ENCODE measurements at regions not wholly inside any gene's neighbourhood (a gene's known extent, or its start where the extent isn't known, plus 50 kb on each side); places are given as distances from the start of the nearest gene placed in this dataset.
"Not testable (repeated sequence)": the region's sequence is repeated elsewhere in the genome, so short reads cannot be mapped to it uniquely, and the experiment has no call there.

GRCh38 chr18:11511434-11512095 is 97.8 kb upstream of the SLC35G4 start:
- no peak for DNase-seq

GRCh38 chr18:11506856-11507255 is 102.5 kb upstream of the SLC35G4 start:
- no peak for DNase-seq

- no peak for DNase-seq
Observed at GRCh38 chr18:11505993-11506392, 103.4 kb upstream of the SLC35G4 start.

GRCh38 chr18:11504962-11505361 is 104.4 kb upstream of the SLC35G4 start:
- DNase-seq: no peak

- no peak for DNase-seq
Observed at GRCh38 chr18:11502368-11502767, 107.0 kb upstream of the SLC35G4 start.

- no peak for DNase-seq
Observed at GRCh38 chr18:11501352-11501751, 108.0 kb upstream of the SLC35G4 start.

- no peak for DNase-seq
Observed at GRCh38 chr18:11500153-11501122, 109.0 kb upstream of the SLC35G4 start.

- DNase-seq: no peak
Observed at GRCh38 chr18:11498821-11499220, 110.6 kb upstream of the SLC35G4 start.

GRCh38 chr18:11497585-11497984 is 111.8 kb upstream of the SLC35G4 start:
- DNase-seq: no peak

- no peak for DNase-seq
Observed at GRCh38 chr18:11496526-11497172, 112.7 kb upstream of the SLC35G4 start.

- no peak for DNase-seq
Observed at GRCh38 chr18:11495441-11495840, 114.0 kb upstream of the SLC35G4 start.

- DNase-seq: no peak
Observed at GRCh38 chr18:11494107-11494506, 115.3 kb upstream of the SLC35G4 start.

- DNase-seq: no peak
Observed at GRCh38 chr18:11489266-11489899, 120.0 kb upstream of the SLC35G4 start.

- DNase-seq: no peak
Observed at GRCh38 chr18:11488175-11488574, 121.2 kb upstream of the SLC35G4 start.

GRCh38 chr18:11487390-11487789 is 122.0 kb upstream of the SLC35G4 start:
- DNase-seq: no peak

- DNase-seq: no peak
Observed at GRCh38 chr18:11482271-11482670, 127.1 kb upstream of the SLC35G4 start.

GRCh38 chr18:11480692-11481091 is 128.7 kb upstream of the SLC35G4 start:
- DNase-seq: no peak

- not testable (repeated sequence) for DNase-seq
Observed at GRCh38 chr18:11479031-11479430, 130.4 kb upstream of the SLC35G4 start.

- no peak for DNase-seq
Observed at GRCh38 chr18:11470941-11471340, 138.5 kb upstream of the SLC35G4 start.

- DNase-seq: no peak
Observed at GRCh38 chr18:11468617-11469016, 140.8 kb upstream of the SLC35G4 start.

GRCh38 chr18:11468120-11468519 is 141.3 kb upstream of the SLC35G4 start:
- no peak for DNase-seq

GRCh38 chr18:11467611-11468010 is 141.8 kb upstream of the SLC35G4 start:
- DNase-seq: no peak

- no peak for DNase-seq
Observed at GRCh38 chr18:11464129-11464528, 145.3 kb upstream of the SLC35G4 start.
